Endothelial cell of umbilical vein (primary cell): ENCODE measurements at regions not wholly inside any gene's neighbourhood (a gene's known extent, or its start where the extent isn't known, plus 50 kb on each side); places are given as distances from the start of the nearest gene placed in this dataset.

Experiments
- BruUV-seq: library from RNA; stranded (reverse); fragments of 400-500 nt; replicated peaks from 2 replicates; lab custom pipeline; 2021; lab: Mats Ljungman, UMichigan
- CTCF ChIA-PET: fragments of 300-600, 350-600 bp; sonication (Branson Sonifier 250); formaldehyde crosslinking; loops from one replicate; lab custom pipeline; 2021; ENCODE audit warnings: antibody characterized with exemption, inconsistent platforms; lab: Charles Lee
- POLR2A ChIA-PET: fragments of 300-600, 350-600 bp; sonication (Branson Sonifier 250); formaldehyde crosslinking; loops from one replicate; lab custom pipeline; 2021; ENCODE audit warnings: antibody characterized with exemption, inconsistent platforms; lab: Charles Lee
- DNase-seq: peaks from one replicate; pipeline ENCODE4 v3.0.0-alpha.2; 2011; ENCODE audit warnings: low read depth, low spot score
- FAIRE-seq: peaks from 2 replicates; lab custom pipeline; 2011; peaks lifted over from hg19 to GRCh38; lab: Jason Lieb, UNC
- H2AFZ ChIP-seq: 2 replicates; pipeline ENCODE4 v1.6.0; 2012; ENCODE audit warnings: low read depth, low read length, control low read depth, inconsistent platforms
- H3K27ac ChIP-seq: 2 replicates; pipeline ENCODE4 v1.5.1; 2011; ENCODE audit warnings: low read depth, mild to moderate bottlenecking, control low read depth, low read length, moderate library complexity; ENCODE audit not compliant: insufficient read depth
- H3K27me3 ChIP-seq, 2 experiments: 2 replicates each; pipeline versions ENCODE4 v1.6.0 to v1.6.1; 2011; ENCODE audit warnings: low read length in 2 of 2, mixed read lengths in 1 of 2; ENCODE audit not compliant: control insufficient read depth in 2 of 2, insufficient read depth in 2 of 2
- H3K36me3 ChIP-seq, 2 experiments: 2 replicates in 1 of 2; 3 replicates in 1 of 2; pipeline ENCODE4 v1.5.1; 2011; ENCODE audit warnings: low read length in 2 of 2, mild to moderate bottlenecking in 1 of 2, moderate library complexity in 1 of 2; ENCODE audit not compliant: control insufficient read depth in 2 of 2, insufficient read depth in 2 of 2; ENCODE audit errors: extremely low read depth in 1 of 2
- H3K4me1 ChIP-seq: 3 replicates; pipeline ENCODE4 v1.5.1; 2011; ENCODE audit warnings: mild to moderate bottlenecking, low read length; ENCODE audit not compliant: control insufficient read depth, insufficient read depth; ENCODE audit errors: extremely low read depth
- H3K4me2 ChIP-seq: 2 replicates; pipeline ENCODE4 v1.6.1; 2011; ENCODE audit warnings: low read length, control low read depth, mixed read lengths; ENCODE audit not compliant: insufficient read depth
- H3K4me3 ChIP-seq, 3 experiments: fragments of 200-600 bp in 1 of 3; sonication (generic), shearing (Covaris generic) in 1 of 3; replicated peaks in 1 of 3; 2 replicates each; pipeline ENCODE4 v1.5.1; 2011 to 2016; ENCODE audit warnings: control low read depth in 3 of 3, low read length in 3 of 3, mild to moderate bottlenecking in 2 of 3, inconsistent platforms in 1 of 3, low read depth in 1 of 3, moderate library complexity in 1 of 3; ENCODE audit not compliant: insufficient read depth in 1 of 3
- H3K79me2 ChIP-seq: 2 replicates; pipeline ENCODE4 v1.6.0; 2012; ENCODE audit warnings: low read length, inconsistent platforms; ENCODE audit not compliant: control insufficient read depth, insufficient read depth
- H3K9ac ChIP-seq: replicated peaks from 2 replicates; pipeline ENCODE3; 2011; ENCODE audit warnings: low read length, control low read depth; ENCODE audit not compliant: insufficient read depth; ENCODE audit errors: extremely low read depth
- H3K9me1 ChIP-seq: replicated peaks from 3 replicates; pipeline ENCODE4 v1.6.0; 2011; ENCODE audit warnings: mild to moderate bottlenecking, low read length; ENCODE audit not compliant: control insufficient read depth, insufficient read depth; ENCODE audit errors: extremely low read depth
- H3K9me3 ChIP-seq: replicated peaks from 2 replicates; pipeline ENCODE4 v1.5.1; 2012; ENCODE audit warnings: low read length, inconsistent platforms; ENCODE audit not compliant: control insufficient read depth, insufficient read depth
- H4K20me1 ChIP-seq: replicated peaks from 2 replicates; pipeline ENCODE3; 2011; ENCODE audit warnings: mild to moderate bottlenecking, low read length; ENCODE audit not compliant: control insufficient read depth, insufficient read depth; ENCODE audit errors: extremely low read depth
- EZH2 ChIP-seq: IDR thresholded peaks from 2 replicates; pipeline ENCODE4 v1.6.1; 2012; ENCODE audit warnings: borderline replicate concordance, low read depth, mild to moderate bottlenecking, moderate library complexity, low read length, inconsistent platforms; ENCODE audit not compliant: severe bottlenecking
- FOS ChIP-seq: IDR thresholded peaks from 2 replicates; pipeline ENCODE4 v1.6.1; 2011; ENCODE audit warnings: mild to moderate bottlenecking, low read length, moderate library complexity, borderline replicate concordance; ENCODE audit not compliant: insufficient read depth
- GATA2 ChIP-seq: IDR thresholded peaks from 2 replicates; pipeline ENCODE4 v1.7.0; 2011; ENCODE audit warnings: low read depth, mild to moderate bottlenecking, moderate library complexity, mixed read lengths, low read length; ENCODE audit not compliant: insufficient read length, insufficient read depth
- JUN ChIP-seq: IDR thresholded peaks from 2 replicates; pipeline ENCODE4 v1.6.1; 2011; ENCODE audit warnings: borderline replicate concordance, low read depth; ENCODE audit not compliant: insufficient read length, insufficient read depth
- MYC ChIP-seq: IDR thresholded peaks from one replicate; pipeline ENCODE4 v1.6.1; 2011; ENCODE audit warnings: mild to moderate bottlenecking, low read depth, low read length
- POLR2A ChIP-seq: IDR thresholded peaks from 2 replicates; pipeline ENCODE4 v1.6.1; 2012; ENCODE audit warnings: low read depth, mild to moderate bottlenecking, control low read depth, low read length
- POLR2AphosphoS5 ChIP-seq: IDR thresholded peaks from 2 replicates; pipeline ENCODE4 v1.6.1; 2012; ENCODE audit warnings: low read depth, mild to moderate bottlenecking, control low read depth, low read length, moderate library complexity; ENCODE audit not compliant: insufficient read depth
- dilution Hi-C: fragments of 300-500 bp; cut with MboI; formaldehyde crosslinking; loops from one replicate; pipeline ENCODE4 v1.15.0; 2019; ENCODE audit warnings: low sequenced_read_pairs; ENCODE audit not compliant: extremely low pct_ligation_motif_present
- intact Hi-C: fragments of 100-400 bp; cut with micrococcal nuclease; formaldehyde crosslinking; loops from one replicate; pipeline ENCODE4 v1.10.0; 2022
- TF ChIP-seq, protein P1 (sequence below), 2 donors: IDR thresholded peaks; 1 replicate in 1 of 2; 2 replicates in 1 of 2; pipeline ENCODE4 v1.5.1; 2011; ENCODE audit warnings: low read length in 2 of 2, mild to moderate bottlenecking in 2 of 2, moderate library complexity in 2 of 2, control low read depth in 1 of 2, inconsistent platforms in 1 of 2, low read depth in 1 of 2; ENCODE audit not compliant: insufficient read depth in 1 of 2; ENCODE audit errors: extremely low read depth in 1 of 2
- TF ChIP-seq, protein P2 (sequence below): IDR thresholded peaks from 2 replicates; pipeline ENCODE4 v1.6.1; 2011; ENCODE audit not compliant: insufficient read depth, insufficient read length

DNA sequence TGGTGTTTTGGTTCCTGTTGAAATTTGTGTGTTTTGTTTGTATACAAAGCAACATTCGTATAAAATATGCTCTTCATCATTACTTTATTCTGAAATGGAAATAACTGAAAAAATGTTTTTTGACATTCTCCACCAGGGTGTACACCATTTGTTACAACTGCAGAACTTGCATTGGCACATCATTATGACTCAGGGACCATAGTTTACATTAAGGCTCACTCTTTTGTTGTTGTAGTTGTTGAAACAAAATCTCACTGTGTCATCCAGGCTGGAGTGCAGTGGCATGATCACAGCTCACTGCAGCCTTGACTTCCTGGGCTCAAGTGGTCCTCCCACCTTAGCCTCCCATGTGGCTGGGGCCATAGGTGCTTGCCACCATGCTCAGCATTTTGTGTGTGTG is 676.6 kb downstream of the TDRD15 start:
- no peak overlapping the region for H3K4me3 ChIP-seq
- H3K36me3 ChIP-seq = no peaks in the 10 kb centered on the region
- intact Hi-C loops = no loop called here
- no peaks in the 10 kb centered on the region for H4K20me1 ChIP-seq
- no peaks in the 10 kb centered on the region for H3K4me1 ChIP-seq
- no TSS peak for BruUV-seq
- H3K27me3 ChIP-seq = no peaks in the 10 kb centered on the region
- no peak overlapping the region for H3K27ac ChIP-seq
- TF ChIP-seq FOS (no peak), EZH2 (no peak), POLR2AphosphoS5 (no peak), POLR2A (no peak), MYC (no peak), JUN (no peak), GATA2 (no peak)
- TF ChIP-seq, protein P1, sequence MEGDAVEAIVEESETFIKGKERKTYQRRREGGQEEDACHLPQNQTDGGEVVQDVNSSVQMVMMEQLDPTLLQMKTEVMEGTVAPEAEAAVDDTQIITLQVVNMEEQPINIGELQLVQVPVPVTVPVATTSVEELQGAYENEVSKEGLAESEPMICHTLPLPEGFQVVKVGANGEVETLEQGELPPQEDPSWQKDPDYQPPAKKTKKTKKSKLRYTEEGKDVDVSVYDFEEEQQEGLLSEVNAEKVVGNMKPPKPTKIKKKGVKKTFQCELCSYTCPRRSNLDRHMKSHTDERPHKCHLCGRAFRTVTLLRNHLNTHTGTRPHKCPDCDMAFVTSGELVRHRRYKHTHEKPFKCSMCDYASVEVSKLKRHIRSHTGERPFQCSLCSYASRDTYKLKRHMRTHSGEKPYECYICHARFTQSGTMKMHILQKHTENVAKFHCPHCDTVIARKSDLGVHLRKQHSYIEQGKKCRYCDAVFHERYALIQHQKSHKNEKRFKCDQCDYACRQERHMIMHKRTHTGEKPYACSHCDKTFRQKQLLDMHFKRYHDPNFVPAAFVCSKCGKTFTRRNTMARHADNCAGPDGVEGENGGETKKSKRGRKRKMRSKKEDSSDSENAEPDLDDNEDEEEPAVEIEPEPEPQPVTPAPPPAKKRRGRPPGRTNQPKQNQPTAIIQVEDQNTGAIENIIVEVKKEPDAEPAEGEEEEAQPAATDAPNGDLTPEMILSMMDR (IDR thresholded peaks at IDR 0.05; ENCODE audit: extremely low read depth in 1 of 2, insufficient read depth in 1 of 2, low read depth in 1 of 2, low read length in 2 of 2) = no peak
- TF ChIP-seq, protein P2, sequence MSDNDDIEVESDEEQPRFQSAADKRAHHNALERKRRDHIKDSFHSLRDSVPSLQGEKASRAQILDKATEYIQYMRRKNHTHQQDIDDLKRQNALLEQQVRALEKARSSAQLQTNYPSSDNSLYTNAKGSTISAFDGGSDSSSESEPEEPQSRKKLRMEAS = no peak
- H3K79me2 ChIP-seq = no peaks in the 10 kb centered on the region
- H3K9ac ChIP-seq = no peak overlapping the region
- dilution Hi-C loops = no loop called here
- ChIA-PET CTCF (no interaction called here), POLR2A (no interaction called here)
- H3K4me2 ChIP-seq = no peak overlapping the region
- DNase-seq (no peak), FAIRE-seq (no peak)
- H3K9me3 ChIP-seq = no peaks in the 10 kb centered on the region
- no peak overlapping the region for H2AFZ ChIP-seq
- no peaks in the 10 kb centered on the region for H3K9me1 ChIP-seq
